ENCODE measurements at regions not wholly inside any gene's neighbourhood (a gene's known extent, or its start where the extent isn't known, plus 50 kb on each side); places are given as distances from the start of the nearest gene placed in this dataset.
"Not testable (repeated sequence)": the region's sequence is repeated elsewhere in the genome, so short reads cannot be mapped to it uniquely, and the experiment has no call there.

DNA sequence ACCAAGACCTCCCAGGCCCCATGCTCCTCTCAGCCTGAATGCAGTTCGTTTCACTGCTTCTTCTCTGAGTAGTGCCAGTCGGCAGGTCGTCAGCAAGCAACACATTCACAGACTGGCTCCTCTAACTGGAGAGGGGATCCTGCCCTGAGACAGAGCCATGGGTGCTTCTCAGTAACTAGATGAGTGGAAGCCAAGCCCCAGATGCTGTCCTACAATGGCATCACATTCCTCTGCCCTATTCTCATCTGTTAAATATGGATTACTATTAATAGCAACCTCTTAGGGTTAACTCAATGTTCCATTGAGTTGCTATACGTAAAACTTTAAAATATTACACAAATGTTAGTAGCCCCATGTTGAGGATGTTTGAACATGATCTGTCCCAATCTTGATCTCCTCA is 84.2 kb upstream of the S1PR1 start:
- no peak for DNase-seq (ENCODE audit: low spot score)

- DNase-seq (ENCODE audit: low spot score) = no peak
Observed at GRCh38 chr1:101151286-101151685, 85.5 kb upstream of the S1PR1 start.

DNA sequence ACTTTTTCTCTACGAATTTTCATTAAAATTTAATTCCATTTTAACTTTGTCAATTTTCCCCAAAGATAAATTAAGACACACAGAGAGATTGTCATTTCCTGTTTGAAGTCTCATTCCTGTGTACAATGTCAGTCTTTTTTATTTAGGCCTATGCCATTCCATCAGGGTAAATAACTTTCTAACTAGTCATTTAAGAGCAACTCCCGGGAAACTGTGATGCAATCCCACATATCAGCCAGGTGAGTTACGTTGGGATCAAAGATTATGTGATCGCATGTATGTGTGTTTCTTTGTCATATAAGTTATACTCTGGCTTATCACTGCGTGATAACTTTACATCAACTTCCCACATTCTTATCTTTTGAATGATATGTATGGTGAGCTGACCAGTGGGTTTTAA is 86.1 kb upstream of the S1PR1 start:
- no peak for DNase-seq (ENCODE audit: low spot score)

- DNase-seq (ENCODE audit: low spot score) = no peak
Observed at GRCh38 chr1:101150266-101150665, 86.6 kb upstream of the S1PR1 start.

DNA sequence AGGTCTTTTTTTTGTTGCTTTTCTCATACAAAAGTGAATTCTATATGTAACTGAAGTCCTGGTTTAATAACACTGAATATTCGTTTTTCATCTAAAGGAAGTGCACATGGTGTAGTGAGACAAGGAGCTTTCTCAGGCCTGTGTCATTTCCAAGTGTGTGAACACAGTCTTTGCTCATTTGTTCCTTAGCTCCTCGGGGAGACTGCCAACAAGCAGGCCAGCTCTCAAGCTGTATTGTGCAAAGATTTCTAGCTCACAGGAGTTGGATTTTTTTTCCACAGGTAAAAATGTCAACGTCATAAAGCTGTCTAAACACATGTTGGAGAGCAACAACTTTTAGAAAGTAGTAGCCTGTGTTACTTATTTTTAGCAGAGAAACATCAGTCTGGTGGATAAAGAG is 87.8 kb upstream of the S1PR1 start:
- DNase-seq (ENCODE audit: low spot score) = peak; percentile 5

- DNase-seq (ENCODE audit: low spot score) = no peak
Observed at GRCh38 chr1:101147381-101147780, 89.4 kb upstream of the S1PR1 start.

- no peak for DNase-seq (ENCODE audit: low spot score)
Observed at GRCh38 chr1:101145449-101145820, 91.4 kb upstream of the S1PR1 start.

DNA sequence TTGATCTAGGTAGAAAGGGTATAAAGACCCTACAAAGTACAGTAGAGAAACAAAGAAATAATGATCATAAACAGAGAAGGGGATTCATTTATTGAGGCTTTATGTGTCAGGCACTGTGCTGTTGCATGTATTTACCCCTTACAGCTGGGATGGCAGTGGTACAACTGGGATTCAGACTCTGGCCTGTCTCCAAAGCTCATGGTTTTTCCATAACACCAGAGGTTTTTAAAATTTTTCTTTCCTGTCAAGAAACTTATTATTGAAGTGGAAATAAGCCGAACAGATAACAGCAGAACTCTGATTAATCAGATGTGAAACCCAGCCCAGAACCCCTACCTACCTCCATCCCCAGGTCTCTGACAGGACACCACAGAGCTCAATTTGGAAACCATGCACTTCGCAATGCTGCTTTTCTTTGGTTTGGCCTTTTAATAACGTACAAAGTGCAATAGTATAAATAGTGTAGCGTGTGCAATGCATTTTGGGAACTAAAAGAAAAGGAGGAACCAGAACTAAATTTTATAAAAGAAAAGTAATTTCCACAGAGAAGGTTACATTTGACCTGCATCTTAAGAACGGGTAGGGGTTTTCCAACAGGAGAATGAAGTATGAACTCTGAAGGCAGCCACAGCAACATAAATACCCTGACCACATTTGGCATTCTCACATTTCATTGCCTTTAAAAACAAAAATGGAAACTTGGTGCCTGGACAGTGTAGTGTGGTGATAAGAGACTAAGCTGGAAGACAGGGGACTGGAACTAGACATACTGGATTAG is 92.0 kb upstream of the S1PR1 start:
- no peak for DNase-seq (ENCODE audit: low spot score)

- DNase-seq (ENCODE audit: low spot score) = no peak
Observed at GRCh38 chr1:101142244-101142643, 94.6 kb upstream of the S1PR1 start.

- no peak for DNase-seq (ENCODE audit: low spot score)
Observed at GRCh38 chr1:101141376-101141775, 95.4 kb upstream of the S1PR1 start.

DNA sequence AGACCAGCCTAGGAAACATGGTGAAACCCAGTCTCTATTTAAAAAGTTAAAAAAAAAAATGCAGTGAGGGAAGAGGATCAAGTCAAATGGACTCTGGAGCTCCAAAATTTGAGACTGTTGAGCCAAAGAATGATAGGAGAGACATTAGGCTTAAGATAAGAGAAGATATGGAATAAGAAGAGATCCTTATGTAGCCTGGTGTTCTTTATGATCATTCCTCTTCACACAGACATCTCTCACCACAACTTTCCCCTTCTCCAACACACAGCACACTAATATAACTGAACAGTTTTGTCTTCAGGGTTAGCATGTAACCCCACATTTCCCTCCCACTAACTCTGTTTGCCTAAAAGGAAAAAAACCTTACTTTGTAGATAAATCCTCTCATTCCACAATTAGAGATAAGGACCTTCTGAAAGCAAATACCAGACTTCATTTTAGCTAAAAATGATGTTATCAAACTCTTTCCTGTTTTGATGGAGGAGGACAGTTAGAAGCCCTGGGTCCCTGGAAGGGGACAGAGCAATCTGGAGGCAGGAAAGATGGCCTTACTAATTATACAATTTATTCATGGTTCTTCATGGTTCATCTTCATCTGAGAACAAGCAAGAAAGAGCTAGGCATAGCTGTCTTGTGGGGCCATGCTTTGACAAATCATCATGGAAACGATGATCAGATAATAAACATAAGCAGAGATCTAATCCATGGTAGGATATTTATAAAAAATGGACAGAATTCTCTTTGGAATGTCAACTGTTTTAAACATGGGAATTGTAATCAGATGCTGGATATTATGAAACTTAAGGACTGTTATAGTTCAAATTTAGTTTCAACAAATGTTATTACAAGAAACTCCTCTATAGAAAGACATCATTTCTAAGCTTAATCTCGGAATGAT is 96.7 kb upstream of the S1PR1 start:
- DNase-seq (ENCODE audit: low spot score) = no peak

GRCh38 chr1:101139130-101139529 is 97.7 kb upstream of the S1PR1 start:
- DNase-seq (ENCODE audit: low spot score) = no peak

DNA sequence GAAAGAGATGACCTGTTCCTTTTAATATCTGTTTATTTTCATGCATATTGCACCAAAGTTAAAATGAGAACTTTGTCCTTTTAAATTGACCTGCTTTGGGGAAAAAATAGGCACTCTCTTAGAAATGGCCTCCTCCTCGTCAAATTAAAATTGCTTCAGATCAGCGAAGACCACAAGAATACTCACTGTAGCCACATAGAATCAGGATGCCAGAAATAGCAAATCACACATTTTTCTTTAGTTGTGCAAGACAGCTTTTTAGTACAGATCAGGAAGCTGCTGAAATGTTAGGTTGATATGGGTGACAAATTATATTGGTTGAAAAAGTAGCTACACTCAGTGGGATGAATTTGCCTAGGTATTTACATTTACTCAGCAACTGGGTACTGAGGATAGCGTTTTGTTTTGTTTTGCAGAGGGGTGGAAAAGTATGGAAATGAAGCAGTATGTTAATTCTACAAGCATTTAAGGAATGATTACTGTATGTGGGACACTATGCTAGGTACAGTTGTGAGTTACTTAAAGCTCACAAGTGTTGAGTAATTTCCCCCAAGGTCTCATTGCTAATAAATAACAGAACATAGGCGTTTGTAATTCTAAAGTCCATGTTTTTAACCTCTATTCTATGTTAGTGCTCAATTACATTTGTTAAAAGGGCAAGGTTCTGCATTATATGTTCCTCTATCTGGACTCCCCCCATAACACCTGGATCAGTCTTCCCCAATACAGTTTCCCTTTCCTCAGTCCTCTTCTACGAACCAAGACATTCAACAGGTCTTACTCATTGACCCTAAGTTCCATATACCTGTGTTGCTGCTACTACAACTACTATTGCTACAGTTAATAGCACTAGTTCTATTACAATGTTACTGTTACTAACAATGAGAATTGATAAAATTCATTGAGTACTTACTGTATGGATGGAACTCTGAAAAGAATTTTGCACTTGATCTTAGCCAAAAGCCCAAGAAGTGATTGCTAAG is 99.4 kb upstream of the S1PR1 start:
- DNase-seq (ENCODE audit: low spot score) = peak; percentile 15

DNA sequence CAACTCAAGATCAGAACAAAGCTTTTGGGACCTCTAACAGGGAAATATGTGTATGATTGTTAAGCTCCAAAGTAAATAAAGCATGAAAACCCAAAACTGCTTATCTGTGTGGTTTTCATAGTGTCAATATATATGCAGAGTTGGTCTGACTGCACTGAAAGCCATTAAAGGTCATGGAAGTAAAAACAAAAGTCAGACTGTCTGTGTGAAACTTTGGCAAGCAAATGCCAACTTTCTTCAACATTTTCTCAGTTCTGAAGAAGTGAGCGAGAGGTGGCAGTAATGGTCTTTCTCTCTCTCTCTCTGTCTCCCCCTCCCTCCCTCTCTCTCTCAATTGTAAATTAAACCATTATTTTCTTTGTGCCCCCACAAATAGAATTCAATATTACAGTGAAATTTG is 100.1 kb upstream of the S1PR1 start:
- peak; percentile 42 for DNase-seq (ENCODE audit: low spot score)

DNA sequence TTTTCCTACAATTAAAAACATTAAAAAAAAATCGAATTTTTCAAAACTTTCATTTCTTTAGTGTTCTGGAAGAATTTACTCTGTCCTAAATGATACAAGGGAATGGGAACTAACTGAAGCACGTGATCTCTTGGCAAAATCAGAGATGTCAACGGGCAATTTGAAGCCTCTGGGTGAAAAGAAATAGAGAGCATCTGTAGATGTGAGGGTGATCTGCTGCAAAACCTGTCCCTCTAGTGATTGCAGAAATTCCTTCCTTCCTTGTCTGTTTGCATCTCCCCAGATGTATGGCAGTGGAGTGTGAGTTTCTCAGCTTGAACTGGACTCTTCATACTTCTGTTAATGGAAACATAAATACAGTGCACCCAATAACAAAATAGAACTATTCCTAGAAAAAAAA is 100.5 kb upstream of the S1PR1 start:
- DNase-seq (ENCODE audit: low spot score) = no peak

DNA sequence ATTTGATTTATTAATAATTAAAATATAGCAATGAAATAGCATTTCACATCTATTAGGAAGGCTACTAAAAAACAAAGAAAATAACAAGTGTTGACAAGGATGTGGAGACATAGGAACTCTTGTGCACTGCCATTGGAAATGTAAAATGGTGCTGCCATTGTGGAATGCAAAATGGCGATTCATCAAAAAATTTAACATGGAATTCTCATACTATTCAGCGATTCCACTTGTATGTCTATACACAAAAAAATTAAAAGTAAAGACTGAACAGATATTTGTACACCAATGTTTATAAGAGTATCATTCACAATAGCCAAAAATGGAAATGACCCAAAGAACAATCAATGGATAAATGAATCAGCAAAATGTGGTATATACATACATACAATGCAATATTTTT is 101.3 kb upstream of the S1PR1 start:
- no peak for DNase-seq (ENCODE audit: low spot score)

DNA sequence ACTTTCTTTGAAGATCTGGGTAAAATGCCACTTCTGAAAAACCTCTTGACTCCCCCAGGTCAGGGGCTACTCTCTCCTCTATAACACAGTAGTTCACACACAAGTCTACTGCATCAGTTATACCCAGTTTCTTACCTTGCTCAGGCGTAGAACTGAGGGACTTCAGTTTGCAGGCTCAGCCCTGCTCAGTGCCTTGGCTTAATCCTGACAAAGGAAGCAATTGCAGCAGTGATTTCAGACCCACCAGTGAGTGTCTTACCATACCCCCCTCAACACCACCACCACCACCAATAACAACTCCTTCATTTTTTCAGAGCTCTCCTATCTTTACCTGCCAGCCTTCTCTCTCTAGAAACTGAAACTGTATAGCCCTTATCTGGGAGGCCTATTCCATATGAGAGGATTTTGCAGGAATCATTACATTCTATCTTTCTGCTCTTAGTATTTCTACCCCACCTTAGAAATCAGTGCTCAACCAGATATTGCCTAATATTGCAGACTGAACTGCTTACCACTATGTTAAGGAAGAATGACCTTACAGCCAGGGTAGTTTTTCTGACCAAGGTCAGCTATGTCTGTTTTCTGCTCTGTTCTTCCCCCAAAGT is 105.5 kb upstream of the S1PR1 start:
- no peak for DNase-seq (ENCODE audit: low spot score)

- no peak for DNase-seq (ENCODE audit: low spot score)
Observed at GRCh38 chr1:101130673-101131072, 105.1 kb upstream of the DPH5 start.

DNA sequence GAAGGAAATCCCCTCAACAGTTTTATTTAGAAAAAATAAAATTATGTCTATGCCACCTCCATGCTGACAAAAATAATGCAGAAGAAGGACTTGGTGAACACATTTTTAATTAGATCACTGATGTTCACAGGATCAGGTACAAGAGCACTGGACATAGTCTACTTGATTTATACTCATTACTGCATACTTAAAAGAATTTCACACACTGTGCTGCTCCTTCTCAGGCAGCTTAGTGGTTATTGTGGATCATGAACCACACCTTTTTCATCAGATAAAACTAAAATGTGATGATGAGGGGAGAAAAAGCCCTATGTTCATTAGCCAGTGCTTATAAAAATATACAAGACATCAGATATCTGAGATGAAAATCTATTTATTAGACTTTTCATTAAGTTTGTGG is 103.3 kb upstream of the DPH5 start:
- DNase-seq (ENCODE audit: low spot score) = peak; percentile 14

- DNase-seq (ENCODE audit: low spot score) = peak; percentile 80
Observed at GRCh38 chr1:101128211-101128727, 102.7 kb upstream of the DPH5 start.

GRCh38 chr1:101124405-101124804 is 98.8 kb upstream of the DPH5 start:
- no peak for DNase-seq (ENCODE audit: low spot score)

GRCh38 chr1:101123904-101124303 is 98.3 kb upstream of the DPH5 start:
- DNase-seq (ENCODE audit: low spot score) = not testable (repeated sequence)

All from NAMALWA (cell line).